ENCODE measurements at regions not wholly inside any gene's neighbourhood (a gene's known extent, or its start where the extent isn't known, plus 50 kb on each side); places are given as distances from the start of the nearest gene placed in this dataset.

- TF ChIP-seq CTCF (IDR thresholded peaks at IDR 0.05) (no peak), POLR2A (IDR thresholded peaks at IDR 0.05) (no peak)
Observed at GRCh38 chr2:106638580-106638979, 151.4 kb downstream of the CD8B2 start.

Measured in lower leg skin (tissue), 3 donors.